ENCODE measurements at regions not wholly inside any gene's neighbourhood (a gene's known extent, or its start where the extent isn't known, plus 50 kb on each side); places are given as distances from the start of the nearest gene placed in this dataset.

DNA sequence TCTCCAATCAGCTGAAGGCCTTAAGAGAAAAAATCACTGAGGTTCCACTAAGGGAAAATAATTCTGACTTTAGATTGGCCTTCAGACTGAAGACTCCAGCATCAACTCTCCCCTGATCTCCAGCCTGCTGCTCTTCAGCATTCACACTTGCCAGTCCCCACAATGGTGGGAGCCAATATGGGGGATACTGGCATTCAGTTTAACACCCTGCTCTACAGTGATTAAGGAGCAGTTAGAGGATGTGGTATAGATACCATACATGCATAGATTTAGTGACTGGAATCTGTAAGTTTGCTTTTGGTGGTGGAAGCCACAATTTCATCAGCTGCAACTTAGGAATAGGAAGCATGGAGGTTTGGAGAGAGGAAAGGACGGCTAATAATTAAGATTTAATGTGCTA lies 2017.7 kb upstream of the CDH6 start:
- H3K4me1 Mint-ChIP-seq = no peaks in the 10 kb centered on the region
- H3K36me3 Mint-ChIP-seq (ENCODE audit: low read depth) = no peaks in the 10 kb centered on the region
- TF ChIP-seq, protein P1, sequence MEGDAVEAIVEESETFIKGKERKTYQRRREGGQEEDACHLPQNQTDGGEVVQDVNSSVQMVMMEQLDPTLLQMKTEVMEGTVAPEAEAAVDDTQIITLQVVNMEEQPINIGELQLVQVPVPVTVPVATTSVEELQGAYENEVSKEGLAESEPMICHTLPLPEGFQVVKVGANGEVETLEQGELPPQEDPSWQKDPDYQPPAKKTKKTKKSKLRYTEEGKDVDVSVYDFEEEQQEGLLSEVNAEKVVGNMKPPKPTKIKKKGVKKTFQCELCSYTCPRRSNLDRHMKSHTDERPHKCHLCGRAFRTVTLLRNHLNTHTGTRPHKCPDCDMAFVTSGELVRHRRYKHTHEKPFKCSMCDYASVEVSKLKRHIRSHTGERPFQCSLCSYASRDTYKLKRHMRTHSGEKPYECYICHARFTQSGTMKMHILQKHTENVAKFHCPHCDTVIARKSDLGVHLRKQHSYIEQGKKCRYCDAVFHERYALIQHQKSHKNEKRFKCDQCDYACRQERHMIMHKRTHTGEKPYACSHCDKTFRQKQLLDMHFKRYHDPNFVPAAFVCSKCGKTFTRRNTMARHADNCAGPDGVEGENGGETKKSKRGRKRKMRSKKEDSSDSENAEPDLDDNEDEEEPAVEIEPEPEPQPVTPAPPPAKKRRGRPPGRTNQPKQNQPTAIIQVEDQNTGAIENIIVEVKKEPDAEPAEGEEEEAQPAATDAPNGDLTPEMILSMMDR (IDR thresholded peaks at IDR 0.05; ENCODE audit: unreplicated experiment in 3 of 3) = no peak
- no peak overlapping the region for H3K27ac Mint-ChIP-seq
- H3K4me3 Mint-ChIP-seq = no peak overlapping the region
- no peaks in the 10 kb centered on the region for H3K27me3 Mint-ChIP-seq (ENCODE audit: low read depth)
- H3K9me3 Mint-ChIP-seq = no peaks in the 10 kb centered on the region

DNA sequence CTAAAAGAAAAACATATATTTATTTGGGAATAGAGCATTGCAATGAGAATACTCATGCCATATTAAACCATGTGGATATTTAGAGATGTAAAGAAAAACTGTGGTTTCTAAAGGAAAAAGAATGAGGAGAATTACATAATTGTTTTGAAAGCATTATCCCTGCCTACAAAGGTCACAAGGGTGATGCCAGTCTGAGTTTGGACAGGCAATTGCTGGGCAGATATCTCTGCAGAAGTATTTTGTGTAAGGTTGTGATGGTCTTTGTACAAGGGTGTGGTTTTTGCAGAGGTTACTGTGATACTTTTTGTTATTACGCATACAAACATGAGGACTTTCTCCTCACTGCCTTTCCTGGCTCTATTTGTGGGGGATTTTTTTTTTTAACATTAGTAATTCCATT lies 2022.9 kb upstream of the CDH6 start:
- H3K9me3 Mint-ChIP-seq = no peaks in the 10 kb centered on the region
- no peaks in the 10 kb centered on the region for H3K27me3 Mint-ChIP-seq (ENCODE audit: low read depth)
- H3K27ac Mint-ChIP-seq = no peak overlapping the region
- no peaks in the 10 kb centered on the region for H3K36me3 Mint-ChIP-seq (ENCODE audit: low read depth)
- no peaks in the 10 kb centered on the region for H3K4me1 Mint-ChIP-seq
- TF ChIP-seq, protein P1 (IDR thresholded peaks at IDR 0.05; ENCODE audit: unreplicated experiment in 3 of 3) = no peak
- no peak overlapping the region for H3K4me3 Mint-ChIP-seq

DNA sequence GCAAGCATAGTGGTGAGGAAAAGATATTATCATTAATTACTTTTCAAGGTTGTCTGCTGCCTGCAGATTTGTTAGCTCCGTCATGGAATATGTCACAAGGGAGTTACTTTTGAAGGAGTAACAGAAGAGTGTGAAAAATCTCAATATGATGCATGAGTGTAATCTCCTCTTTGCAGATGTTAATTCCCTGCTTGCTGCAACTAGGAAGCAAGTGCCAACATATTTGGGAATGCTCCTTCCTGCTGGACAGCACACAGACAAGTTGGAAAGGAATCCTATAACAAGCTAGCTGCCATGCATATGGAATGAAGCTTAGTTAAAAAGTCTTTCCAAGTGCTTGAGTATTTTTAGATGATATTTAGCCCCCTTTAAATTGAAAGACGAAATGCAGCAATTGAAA lies 2023.6 kb upstream of the CDH6 start:
- TF ChIP-seq, protein P1 (IDR thresholded peaks at IDR 0.05; ENCODE audit: unreplicated experiment in 3 of 3) = no peak
- H3K9me3 Mint-ChIP-seq = no peaks in the 10 kb centered on the region
- H3K27ac Mint-ChIP-seq = no peak overlapping the region
- H3K27me3 Mint-ChIP-seq (ENCODE audit: low read depth) = no peaks in the 10 kb centered on the region
- H3K4me1 Mint-ChIP-seq = no peaks in the 10 kb centered on the region
- H3K4me3 Mint-ChIP-seq = no peak overlapping the region
- H3K36me3 Mint-ChIP-seq (ENCODE audit: low read depth) = no peaks in the 10 kb centered on the region

DNA sequence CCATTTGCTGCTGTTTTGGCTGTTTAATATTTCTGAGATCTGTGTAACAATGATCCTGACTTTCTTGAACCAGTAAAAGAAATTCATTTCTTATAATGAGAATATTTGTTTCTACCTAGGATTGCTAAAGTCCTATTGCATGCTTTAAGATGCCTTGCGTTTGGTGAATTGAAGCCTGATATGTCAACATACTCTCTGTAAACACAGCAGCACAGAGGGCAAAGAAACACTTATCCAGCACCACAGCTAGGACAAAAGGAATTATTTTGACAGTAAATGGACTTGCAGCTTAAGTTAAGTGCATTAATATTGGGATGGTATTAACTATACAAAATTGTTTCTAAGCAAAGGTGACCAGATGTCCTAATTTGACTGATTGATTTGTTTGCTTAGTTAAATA lies 2031.2 kb upstream of the CDH6 start:
- Mint-ChIP-seq H3K27ac (no peak overlapping the region), H3K27me3 (ENCODE audit: low read depth) (no peaks in the 10 kb centered on the region), H3K36me3 (ENCODE audit: low read depth) (no peaks in the 10 kb centered on the region), H3K4me1 (no peaks in the 10 kb centered on the region), H3K9me3 (no peaks in the 10 kb centered on the region), H3K4me3 (no peak overlapping the region)
- TF ChIP-seq, protein P1 (IDR thresholded peaks at IDR 0.05; ENCODE audit: unreplicated experiment in 3 of 3) = no peak

DNA sequence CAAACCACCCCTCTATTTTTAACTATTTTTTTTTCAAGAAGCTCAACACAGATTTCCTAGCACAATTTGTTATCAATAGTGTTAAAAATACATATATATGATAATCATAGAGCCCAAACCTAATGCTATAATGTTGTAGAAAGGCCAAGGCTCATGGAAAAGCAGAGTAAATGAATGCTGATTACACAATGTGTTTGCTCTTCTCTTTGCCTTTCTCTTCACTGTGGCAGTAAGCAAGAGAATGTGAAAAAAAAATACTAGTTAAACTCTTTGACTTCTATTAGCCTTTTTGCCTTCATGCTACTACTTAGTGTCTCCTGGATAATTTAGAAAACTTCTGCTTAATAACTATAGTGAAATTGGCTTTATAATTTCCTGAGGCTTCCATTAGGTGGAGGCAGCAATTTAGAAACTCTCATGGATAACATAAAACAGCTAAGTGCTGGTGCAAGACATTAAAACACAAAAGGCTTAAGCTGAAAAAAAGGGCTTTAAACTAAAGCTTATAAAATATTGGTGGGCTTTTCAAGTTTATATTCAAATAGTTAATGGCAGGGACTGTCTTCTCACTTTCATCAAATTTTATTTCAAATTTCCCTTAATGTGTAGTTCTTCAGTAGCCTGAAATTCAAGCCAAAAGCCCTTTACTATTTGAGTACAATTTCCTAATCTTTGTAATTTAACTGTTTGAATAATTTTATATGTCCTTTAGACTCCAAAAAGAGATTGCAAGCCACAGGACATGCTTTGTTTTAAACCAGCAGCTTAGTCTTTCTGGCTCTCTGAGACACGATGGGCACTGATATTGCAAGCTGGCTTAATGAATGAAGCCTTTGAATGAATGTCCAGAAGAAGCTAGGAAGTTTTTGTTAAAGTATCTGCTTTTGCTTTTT lies 2031.8 kb upstream of the CDH6 start:
- no peaks in the 10 kb centered on the region for H3K9me3 Mint-ChIP-seq
- H3K27ac Mint-ChIP-seq = no peak overlapping the region
- no peaks in the 10 kb centered on the region for H3K4me1 Mint-ChIP-seq
- H3K36me3 Mint-ChIP-seq (ENCODE audit: low read depth) = no peaks in the 10 kb centered on the region
- H3K27me3 Mint-ChIP-seq (ENCODE audit: low read depth) = no peaks in the 10 kb centered on the region
- no peak overlapping the region for H3K4me3 Mint-ChIP-seq
- TF ChIP-seq, protein P1 (IDR thresholded peaks at IDR 0.05; ENCODE audit: unreplicated experiment in 3 of 3) = peak in 1 of 3 experiments; percentile 11

DNA sequence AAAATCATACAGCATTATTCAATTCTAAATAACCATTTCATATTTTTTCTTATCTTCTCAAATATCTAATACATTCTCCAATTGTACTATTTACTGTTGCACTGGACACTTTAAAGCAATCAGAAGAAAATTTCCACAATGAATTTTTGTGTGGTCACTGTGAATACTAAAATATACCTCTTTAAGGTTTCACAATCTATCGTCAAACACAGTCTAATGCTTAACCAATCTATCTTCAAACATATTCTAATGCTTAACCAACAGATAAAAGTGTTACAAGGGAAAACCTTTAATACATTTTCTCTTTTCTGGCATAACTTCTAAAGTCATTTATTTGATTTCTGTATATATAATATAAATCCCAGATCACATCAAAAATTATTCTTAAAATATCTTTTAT lies 2035.5 kb upstream of the CDH6 start:
- TF ChIP-seq, protein P1 (IDR thresholded peaks at IDR 0.05; ENCODE audit: unreplicated experiment in 3 of 3) = no peak
- Mint-ChIP-seq H3K36me3 (ENCODE audit: low read depth) (no peaks in the 10 kb centered on the region), H3K27ac (no peak overlapping the region), H3K4me1 (no peaks in the 10 kb centered on the region), H3K9me3 (no peaks in the 10 kb centered on the region), H3K27me3 (ENCODE audit: low read depth) (peaks cover 3% of the 10 kb centered on the region), H3K4me3 (no peak overlapping the region)

Data from nephron (organoid).